GM23338 (cell line): ENCODE measurements at regions not wholly inside any gene's neighbourhood (a gene's known extent, or its start where the extent isn't known, plus 50 kb on each side); places are given as distances from the start of the nearest gene placed in this dataset.

Experiments used
- ATAC-seq: fragments of 200-7000 bp; cut with Tn5 transposase; 3 replicates; pipeline ENCODE4 v1.9.1; 2020
- DNase-seq: peaks from one replicate; pipeline ENCODE4 v3.0.0-alpha.2; 2015; ENCODE audit warnings: low spot score
- H2AFZ ChIP-seq: fragments of 200-600 bp; sonication (generic); 2 replicates; pipeline ENCODE4 v1.8.0; 2016; ENCODE audit warnings: antibody characterized with exemption, mild to moderate bottlenecking, moderate library complexity
- H3F3A ChIP-seq: fragments of 200-600 bp; sonication (generic); replicated peaks from 2 replicates; pipeline ENCODE4 v1.8.0; 2017; ENCODE audit warnings: antibody characterized with exemption, mixed run types, low read depth
- H3K27ac ChIP-seq: fragments of 200-600 bp; sonication (generic); 2 replicates; pipeline ENCODE4 v1.6.1; 2016; ENCODE audit warnings: low read depth
- H3K27me3 ChIP-seq: fragments of 200-600 bp; sonication (generic); 2 replicates; pipeline ENCODE4 v1.8.0; 2016; ENCODE audit warnings: mild to moderate bottlenecking, mixed run types, moderate library complexity; ENCODE audit not compliant: insufficient read depth
- H3K36me3 ChIP-seq: fragments of 200-600 bp; sonication (generic); 2 replicates; pipeline ENCODE4 v1.8.0; 2016; ENCODE audit warnings: mild to moderate bottlenecking; ENCODE audit not compliant: insufficient read depth
- H3K4me1 ChIP-seq: fragments of 200-600 bp; sonication (generic); 2 replicates; pipeline ENCODE4 v1.8.0; 2016; ENCODE audit warnings: mild to moderate bottlenecking, moderate library complexity; ENCODE audit not compliant: insufficient read depth
- H3K4me2 ChIP-seq: fragments of 200-600 bp; sonication (generic); 2 replicates; pipeline ENCODE4 v1.7.1; 2017; ENCODE audit warnings: mixed run types
- H3K4me3 ChIP-seq: fragments of 200-600 bp; sonication (generic); 2 replicates; pipeline ENCODE4 v1.6.1; 2016; ENCODE audit warnings: mixed run types
- H3K79me2 ChIP-seq: fragments of 200-600 bp; sonication (generic); replicated peaks from 2 replicates; pipeline ENCODE4 v1.8.0; 2017; ENCODE audit warnings: mild to moderate bottlenecking; ENCODE audit not compliant: insufficient read depth
- H3K9me2 ChIP-seq: fragments of 200-600 bp; sonication (generic); 2 replicates; pipeline ENCODE4 v1.8.0; 2017; ENCODE audit not compliant: insufficient read depth
- H4K20me1 ChIP-seq: fragments of 200-600 bp; sonication (generic); replicated peaks from 2 replicates; pipeline ENCODE4 v1.8.0; 2017; ENCODE audit warnings: mild to moderate bottlenecking; ENCODE audit not compliant: insufficient read depth
- H3K27ac Mint-ChIP-seq: 2 replicates; pipeline ENCODE4 v1.8.0; 2020; ENCODE audit warnings: inconsistent platforms, mild to moderate bottlenecking, moderate library complexity, mixed read lengths
- H3K27me3 Mint-ChIP-seq: 3 replicates; pipeline ENCODE4 v1.8.0; 2022; ENCODE audit warnings: low read depth, mild to moderate bottlenecking, moderate library complexity, mixed read lengths, inconsistent platforms; ENCODE audit not compliant: insufficient read depth, poor library complexity
- H3K36me3 Mint-ChIP-seq: 3 replicates; pipeline ENCODE4 v1.8.0; 2021; ENCODE audit warnings: low read depth, mild to moderate bottlenecking, inconsistent platforms, moderate library complexity, mixed read lengths
- H3K4me1 Mint-ChIP-seq: 3 replicates; pipeline ENCODE4 v1.8.0; 2020; ENCODE audit warnings: mild to moderate bottlenecking, inconsistent platforms, mixed read lengths
- H3K4me3 Mint-ChIP-seq: 3 replicates; pipeline ENCODE4 v1.8.0; 2021; ENCODE audit warnings: moderate library complexity, mild to moderate bottlenecking, inconsistent platforms, mixed read lengths
- H3K9me3 Mint-ChIP-seq: 3 replicates; pipeline ENCODE4 v1.8.0; 2020; ENCODE audit warnings: moderate library complexity, mild to moderate bottlenecking, inconsistent platforms, mixed read lengths
- ETS1 ChIP-seq: IDR thresholded peaks from 2 replicates; pipeline ENCODE4 v1.6.1; 2016; ENCODE audit warnings: antibody characterized with exemption
- EZH2 ChIP-seq: fragments of 200-600 bp; sonication (generic); IDR thresholded peaks from one replicate; pipeline ENCODE4 v1.8.0; 2017; ENCODE audit warnings: antibody characterized with exemption, mild to moderate bottlenecking, low read depth; ENCODE audit not compliant: unreplicated experiment
- EZH2phosphoT487 ChIP-seq: fragments of 200-600 bp; sonication (generic); IDR thresholded peaks from one replicate; pipeline ENCODE4 v1.8.1; 2018; ENCODE audit warnings: antibody characterized with exemption; ENCODE audit not compliant: unreplicated experiment
- JUNB ChIP-seq: IDR thresholded peaks from one replicate; pipeline ENCODE4 v1.6.1; 2016; ENCODE audit warnings: antibody characterized with exemption; ENCODE audit not compliant: unreplicated experiment
- NANOG ChIP-seq: IDR thresholded peaks from 2 replicates; pipeline ENCODE4 v1.6.1; 2016; ENCODE audit warnings: antibody characterized with exemption, borderline replicate concordance
- POLR2AphosphoS5 ChIP-seq: IDR thresholded peaks from 2 replicates; pipeline ENCODE4 v1.6.1; 2016; ENCODE audit warnings: antibody characterized with exemption, low read depth
- REST ChIP-seq: IDR thresholded peaks from one replicate; pipeline ENCODE4 v1.6.1; 2018; ENCODE audit warnings: antibody characterized with exemption; ENCODE audit not compliant: unreplicated experiment
- STAT1 ChIP-seq: IDR thresholded peaks from one replicate; pipeline ENCODE4 v1.6.1; 2016; ENCODE audit warnings: antibody characterized with exemption; ENCODE audit not compliant: unreplicated experiment
- ZNF114 ChIP-seq: fragments of 250-450 bp; sonication (Bioruptor Pico); IDR thresholded peaks from 2 replicates; pipeline ENCODE4 v1.5.0; 2020; ENCODE audit warnings: mild to moderate bottlenecking, moderate library complexity
- ZNF331 ChIP-seq: fragments of 250-450 bp; sonication (Bioruptor Pico); IDR thresholded peaks from 2 replicates; pipeline ENCODE4 v1.5.0; 2020; ENCODE audit warnings: low read depth, mild to moderate bottlenecking, moderate library complexity
- ZNF462 ChIP-seq: fragments of 250-450 bp; sonication (Bioruptor Pico); IDR thresholded peaks from 2 replicates; pipeline ENCODE4 v1.5.0; 2020; ENCODE audit warnings: mild to moderate bottlenecking, moderate library complexity

- TF ChIP-seq REST, result no peak
- no peak for TF ChIP-seq ZNF114 (CRISPR knock-in tag)
- no peak for TF ChIP-seq JUNB
Observed at GRCh38 chr5:60280943-60281342, 387.4 kb upstream of the PDE4D start (continued).

- Mint-ChIP-seq H3K27ac (no peak overlapping the region), H3K36me3 (no peaks in the 10 kb centered on the region), H3K9me3 (no peaks in the 10 kb centered on the region), H3K4me1 (peaks cover 17% of the 10 kb centered on the region; the same call in 2 of the 3 replicates), H3K27me3 (peaks cover 3% of the 10 kb centered on the region), H3K4me3 (no peak overlapping the region)
- Histone ChIP-seq H3K4me1 (peaks cover 6% of the 10 kb centered on the region; the same call in 1 of the 2 replicates), H3K27me3 (no peaks in the 10 kb centered on the region), H3K4me2 (no peak overlapping the region), H3K79me2 (no peaks in the 10 kb centered on the region), H3K4me3 (no peak overlapping the region), H2AFZ (no peak overlapping the region), H3F3A (no peaks in the 10 kb centered on the region), H3K36me3 (no peaks in the 10 kb centered on the region), H3K27ac (no peak overlapping the region), H4K20me1 (no peaks in the 10 kb centered on the region), H3K9me2 (no peaks in the 10 kb centered on the region)
- ATAC-seq (no peak), DNase-seq (no peak)
- no peak for TF ChIP-seq REST
- TF ChIP-seq NANOG, result no peak
- TF ChIP-seq EZH2phosphoT487, result no peak
- TF ChIP-seq ZNF331 (CRISPR knock-in tag), result no peak
- no peak for TF ChIP-seq ZNF462 (CRISPR knock-in tag)
- TF ChIP-seq POLR2AphosphoS5, result no peak
- TF ChIP-seq ETS1, result no peak
- TF ChIP-seq ZNF114 (CRISPR knock-in tag), result no peak
- no peak for TF ChIP-seq JUNB
- TF ChIP-seq EZH2, result no peak
- no peak for TF ChIP-seq STAT1
Observed at GRCh38 chr5:60277941-60278340, 384.4 kb upstream of the PDE4D start.
